ENCODE measurements at regions not wholly inside any gene's neighbourhood (a gene's known extent, or its start where the extent isn't known, plus 50 kb on each side); places are given as distances from the start of the nearest gene placed in this dataset.

GRCh38 chr1:189434461-189434860 is 1043.2 kb downstream of the BRINP3 start:
- no peak for DNase-seq

DNA sequence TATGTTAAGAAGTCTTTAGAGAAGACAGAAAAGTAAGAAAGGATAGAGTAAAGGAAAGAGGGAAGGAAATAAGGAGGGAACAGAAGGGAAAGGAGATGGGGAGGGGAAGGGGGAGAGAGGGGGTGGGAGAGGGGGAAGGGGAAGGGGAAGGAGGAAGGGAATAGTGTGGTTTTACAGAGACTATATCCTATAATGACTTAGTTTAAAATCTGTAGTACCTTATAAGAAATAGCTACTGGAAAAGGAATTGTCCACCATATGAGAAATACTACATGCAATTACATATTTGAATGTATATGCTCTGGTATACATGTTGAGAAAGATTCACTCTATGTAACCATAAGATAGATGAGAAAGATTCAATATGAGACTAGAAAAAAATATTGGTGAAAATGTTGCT is 1042.3 kb downstream of the BRINP3 start:
- no peak for DNase-seq

DNA sequence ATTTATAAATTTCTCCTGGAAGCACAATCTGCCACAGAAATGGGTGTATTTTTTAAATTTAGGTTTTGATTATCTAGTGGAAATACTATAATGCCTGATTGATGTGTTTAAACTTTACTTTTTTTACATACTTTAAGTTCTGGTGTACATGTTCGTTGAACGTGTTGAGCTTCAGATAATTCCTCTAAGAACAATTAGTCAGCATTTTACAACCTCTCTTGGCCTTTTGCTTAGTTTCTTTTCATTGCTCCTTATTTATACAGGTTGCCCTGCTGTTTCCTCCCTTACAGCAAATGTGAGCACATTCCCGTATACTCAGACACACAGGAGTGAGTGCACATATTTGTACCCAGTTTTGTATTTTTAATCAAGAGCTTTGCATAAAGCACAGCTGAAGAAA is 1038.9 kb downstream of the BRINP3 start:
- DNase-seq = no peak

GRCh38 chr1:189463166-189463565 is 1014.5 kb downstream of the BRINP3 start:
- DNase-seq = no peak

DNA sequence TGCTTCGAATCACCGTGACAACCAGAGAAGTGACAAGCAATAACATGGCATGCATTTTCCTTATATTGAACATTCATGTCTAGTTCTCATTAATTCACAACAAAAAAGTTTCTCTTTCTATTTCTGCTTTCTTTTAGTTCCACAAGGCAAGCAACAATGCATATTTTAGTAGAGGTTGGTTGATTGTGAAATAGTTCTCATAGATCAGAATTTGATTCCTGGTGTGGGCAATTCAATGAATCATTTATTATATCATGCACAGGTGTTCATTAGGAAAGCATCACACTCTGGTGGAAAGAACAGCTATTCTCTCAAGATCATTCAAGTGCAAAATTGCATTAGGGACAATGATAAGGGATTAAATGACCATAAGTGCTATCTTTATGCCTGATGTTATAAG is 980.9 kb downstream of the BRINP3 start:
- no peak for DNase-seq

DNA sequence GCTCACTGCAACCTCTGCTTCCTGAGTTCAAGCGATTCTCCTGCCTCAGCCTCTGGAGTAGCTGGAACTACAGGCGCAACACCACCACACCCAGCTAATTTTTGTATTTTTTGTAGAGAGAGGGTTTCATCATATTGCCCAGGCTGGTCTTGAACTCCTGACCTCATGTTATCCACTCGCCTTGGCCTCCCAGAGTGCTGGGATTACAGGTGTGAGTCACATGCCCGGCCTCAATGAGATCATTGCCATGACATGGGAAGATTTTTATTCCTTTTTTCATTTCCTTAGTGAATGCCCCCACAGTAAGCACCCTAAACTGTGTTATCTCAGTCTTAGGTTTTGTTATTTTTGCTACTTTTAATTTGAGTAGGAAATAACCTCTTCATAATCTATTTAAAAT is 977.9 kb downstream of the BRINP3 start:
- no peak for DNase-seq

- no peak for DNase-seq
Observed at GRCh38 chr1:189500778-189501177, 976.9 kb downstream of the BRINP3 start.

DNA sequence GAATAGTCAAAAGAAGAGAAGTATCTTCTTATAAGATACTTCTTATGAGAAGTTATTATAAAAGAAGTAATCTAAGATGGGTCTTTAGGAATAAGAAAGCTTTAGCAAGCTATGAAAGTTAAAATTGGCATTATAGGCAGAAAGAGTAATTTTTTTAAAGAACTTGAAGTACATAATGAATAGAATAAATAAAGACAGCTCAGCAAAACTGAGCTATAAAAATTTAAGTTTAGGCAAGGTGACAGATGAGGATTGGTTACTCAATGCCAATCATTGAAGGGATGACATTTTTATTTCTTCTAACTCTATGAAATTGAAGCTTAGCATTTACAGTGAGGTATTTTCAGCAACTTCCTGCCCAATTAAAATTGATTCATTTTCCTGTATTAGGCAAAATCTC is 966.8 kb downstream of the BRINP3 start:
- no peak for DNase-seq

- DNase-seq = no peak
Observed at GRCh38 chr1:189513091-189513490, 964.6 kb downstream of the BRINP3 start.

DNA sequence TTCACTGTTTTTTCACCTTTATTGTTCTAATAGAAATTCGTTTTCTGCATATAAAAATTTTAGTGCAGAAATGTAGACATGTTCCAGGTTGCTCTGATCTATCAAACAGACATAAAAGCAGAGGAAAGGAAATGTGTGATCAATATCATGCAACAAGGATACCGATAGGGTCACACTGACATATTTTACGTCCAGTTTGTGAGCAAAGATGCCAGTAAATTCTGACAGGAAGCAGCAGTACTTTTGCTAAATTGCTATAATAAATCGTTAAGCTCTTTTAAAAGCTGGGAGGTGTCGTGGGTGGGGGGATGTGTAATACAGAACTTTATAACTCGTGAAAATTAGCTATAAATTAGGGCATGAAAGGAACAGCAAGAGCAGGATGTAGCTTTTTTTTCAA is 955.2 kb downstream of the BRINP3 start:
- no peak for DNase-seq

DNA sequence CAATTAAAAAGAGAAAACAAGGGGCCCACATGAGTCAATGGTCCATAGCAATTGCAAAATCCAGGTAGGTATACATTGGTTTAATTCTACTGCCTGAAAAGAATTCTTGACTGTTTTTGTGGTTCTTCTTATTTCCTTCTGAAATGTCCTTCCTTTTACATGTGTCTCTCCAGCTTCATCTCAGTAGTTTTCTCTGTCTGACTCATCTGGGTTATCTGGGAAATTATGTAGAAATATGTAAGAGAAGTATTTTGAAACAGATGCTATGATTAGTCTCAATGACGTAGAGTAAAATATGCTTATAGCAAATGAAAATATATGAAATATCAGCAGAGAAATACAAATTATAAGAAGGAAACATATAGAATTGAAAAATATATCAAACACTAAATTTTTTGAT is 953.2 kb downstream of the BRINP3 start:
- no peak for DNase-seq

DNA sequence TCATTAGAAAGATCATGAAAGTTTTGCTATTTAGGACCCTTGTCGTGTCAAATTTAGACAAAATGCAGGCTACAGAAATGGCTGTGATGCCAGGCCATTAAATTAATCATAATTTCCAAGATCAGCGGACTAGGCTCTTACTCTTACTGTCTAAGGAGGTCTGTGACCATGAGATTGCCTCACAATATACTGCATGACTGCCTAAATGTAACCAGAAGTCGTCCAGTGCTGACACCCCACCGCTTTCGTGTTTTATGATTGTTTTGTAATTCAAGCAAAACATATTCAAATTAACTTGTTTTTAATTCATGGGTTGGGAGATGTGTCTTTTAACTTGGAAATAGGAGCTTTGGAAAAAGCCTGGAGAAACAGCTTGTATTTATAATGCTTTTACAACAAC is 947.5 kb downstream of the BRINP3 start:
- DNase-seq = no peak

- DNase-seq = no peak
Observed at GRCh38 chr1:189538271-189538670, 939.4 kb downstream of the BRINP3 start.

DNA sequence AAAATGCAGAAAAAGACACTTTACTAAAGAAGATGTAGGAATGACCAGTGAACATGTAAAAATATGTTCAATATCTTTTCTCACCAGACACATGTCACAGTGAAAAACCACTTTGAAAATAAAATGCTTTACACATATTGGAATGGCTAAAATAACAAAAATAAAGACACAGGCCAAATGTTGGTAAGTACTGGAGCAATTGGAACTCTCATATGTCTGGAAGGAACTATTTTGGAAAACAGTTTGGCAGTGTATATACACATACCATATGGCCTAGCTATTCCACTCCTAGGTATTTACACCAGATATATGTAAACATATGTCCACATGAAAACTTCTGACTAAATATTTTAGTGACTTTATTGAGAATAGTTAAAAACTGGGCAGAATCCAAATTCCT is 927.2 kb downstream of the BRINP3 start:
- no peak for DNase-seq

DNA sequence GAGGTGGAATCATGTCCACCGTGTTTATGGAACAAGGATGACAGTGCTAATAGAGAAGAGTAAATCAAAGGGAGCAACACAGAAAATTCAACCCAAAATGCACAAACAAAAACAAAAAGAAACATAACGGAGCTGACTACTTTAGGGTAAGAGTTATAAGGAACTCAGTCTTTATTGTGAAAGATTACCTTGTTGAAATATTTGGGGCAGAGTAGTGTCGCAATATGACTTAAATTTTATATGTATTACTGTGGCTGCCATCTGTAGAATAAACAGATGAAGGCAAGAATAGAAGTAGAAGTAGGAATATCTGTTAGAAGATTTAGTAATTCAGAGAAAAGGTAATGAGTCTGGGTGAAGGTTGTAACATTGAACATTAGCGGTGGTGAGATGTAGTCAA is 913.9 kb downstream of the BRINP3 start:
- no peak for DNase-seq

DNA sequence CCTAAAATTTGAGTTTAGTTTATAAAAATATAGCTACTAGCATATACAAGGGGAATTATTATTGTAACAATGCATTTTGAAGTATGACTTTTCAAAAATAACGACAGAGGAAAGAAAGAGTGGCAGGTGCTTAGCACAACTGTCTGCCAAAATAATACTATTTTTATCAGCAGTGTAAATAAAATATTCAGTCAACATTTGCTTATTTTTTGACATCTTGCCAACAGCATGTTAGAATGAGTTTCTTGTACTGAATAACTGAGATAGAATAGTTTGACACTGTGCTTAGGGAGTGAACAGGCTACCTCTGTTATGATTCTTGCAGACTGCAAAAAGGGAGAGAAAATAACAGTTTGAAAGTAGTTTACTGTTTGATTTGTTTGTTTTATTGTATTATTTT is 909.8 kb downstream of the BRINP3 start:
- no peak for DNase-seq

GRCh38 chr1:189596197-189596596 is 881.5 kb downstream of the BRINP3 start:
- no peak for DNase-seq

- DNase-seq = no peak
Observed at GRCh38 chr1:189597083-189597482, 880.6 kb downstream of the BRINP3 start.

GRCh38 chr1:189605226-189605625 is 872.4 kb downstream of the BRINP3 start:
- DNase-seq = no peak

DNA sequence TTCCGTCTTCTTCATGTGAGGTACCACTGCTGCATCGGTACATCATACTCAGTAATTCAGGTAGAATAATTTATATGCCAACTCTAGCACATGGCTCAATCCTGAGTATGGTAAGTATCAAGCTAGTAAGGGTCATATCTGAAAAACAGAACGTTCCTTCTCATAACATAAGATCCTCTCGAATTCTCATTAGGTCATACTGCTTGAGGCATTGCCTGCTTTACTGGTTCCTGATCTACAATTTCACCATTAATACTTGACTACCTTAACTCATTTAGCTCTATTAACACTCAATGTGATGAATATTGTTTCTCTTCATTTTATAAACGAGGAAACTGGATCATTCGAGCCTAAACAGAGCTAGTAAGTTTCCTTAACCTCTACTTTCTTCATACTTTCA is 871.6 kb downstream of the BRINP3 start:
- DNase-seq = no peak

GRCh38 chr1:189606795-189607476 is 870.7 kb downstream of the BRINP3 start:
- DNase-seq = no peak

DNA sequence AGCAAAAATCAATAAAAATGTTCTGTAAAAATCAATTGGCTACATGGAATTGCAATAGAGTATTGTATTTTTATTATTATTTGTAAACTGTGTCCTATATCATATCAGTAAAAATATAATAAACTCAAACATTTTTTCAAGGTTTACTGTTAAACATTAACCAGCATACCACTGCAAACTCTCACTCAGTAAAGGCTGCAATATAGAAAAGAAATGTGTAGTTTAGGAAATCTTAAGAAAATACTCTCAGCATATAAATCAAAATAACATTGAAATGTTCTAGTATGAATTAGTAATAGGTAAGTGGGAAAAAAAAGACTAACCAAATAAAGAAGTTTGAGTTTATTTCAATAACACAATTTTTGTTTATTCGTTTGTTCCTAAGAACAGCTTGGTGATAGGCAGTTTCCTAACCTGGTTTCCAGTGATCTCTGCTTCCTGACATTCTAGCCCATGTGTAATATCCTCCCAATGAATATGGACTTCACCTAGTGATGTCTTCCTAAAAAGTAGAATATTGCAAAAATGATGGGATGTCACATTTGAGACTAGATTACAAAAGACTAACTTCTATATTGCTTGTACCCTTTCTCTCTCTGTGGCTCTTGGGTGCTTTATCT is 870.1 kb downstream of the BRINP3 start:
- no peak for DNase-seq

DNA sequence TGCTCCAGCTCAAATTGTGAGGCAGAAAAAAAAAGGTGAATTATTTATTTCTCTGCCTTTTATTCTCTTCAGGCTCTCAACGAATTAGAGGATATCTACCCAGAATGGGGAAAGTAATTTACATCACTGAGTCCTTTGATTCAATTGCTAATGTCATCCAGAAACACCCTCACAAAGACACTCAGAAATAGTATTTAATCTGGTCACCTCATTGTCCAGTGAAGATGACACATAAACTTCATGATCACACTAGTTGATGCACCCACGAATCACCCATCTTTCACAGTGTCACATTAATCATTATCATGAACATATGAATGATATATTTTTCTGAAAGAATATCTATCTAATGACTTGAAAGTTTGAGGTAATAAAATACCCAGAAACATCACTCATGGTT is 868.5 kb downstream of the BRINP3 start:
- no peak for DNase-seq

- DNase-seq = no peak
Observed at GRCh38 chr1:189616893-189617292, 860.8 kb downstream of the BRINP3 start.

DNA sequence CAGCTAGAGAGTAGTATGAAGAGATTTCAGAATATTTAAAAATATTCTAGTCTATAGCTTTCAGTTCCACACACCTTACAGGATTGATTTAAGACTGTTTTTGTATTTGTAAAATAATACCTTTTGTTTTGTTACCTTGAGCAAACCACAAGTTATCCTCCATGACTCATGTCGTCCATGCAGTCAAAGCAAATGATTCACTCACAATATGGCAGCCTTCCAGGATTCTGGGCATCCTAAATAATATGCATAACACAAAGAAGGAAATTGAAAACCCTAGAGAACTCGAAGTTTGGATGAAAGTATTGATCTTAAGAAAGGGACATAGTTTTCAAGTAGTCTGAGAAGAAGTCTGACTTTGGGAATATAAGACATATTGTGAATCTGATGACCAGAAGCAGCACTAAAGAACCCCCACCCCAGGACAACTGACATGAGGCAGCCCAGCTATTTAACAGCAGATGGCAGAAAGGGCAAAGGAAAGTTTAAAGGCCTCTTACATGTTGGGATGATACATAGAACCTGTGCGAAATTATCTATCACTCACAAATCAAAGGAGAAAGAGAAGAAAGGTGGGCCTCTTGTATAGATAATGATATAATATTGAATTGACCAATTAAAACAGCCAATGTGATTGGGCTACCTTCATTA is 857.9 kb downstream of the BRINP3 start:
- no peak for DNase-seq
